Thyroid gland (tissue), 4 donors: ENCODE measurements at regions not wholly inside any gene's neighbourhood (a gene's known extent, or its start where the extent isn't known, plus 50 kb on each side); places are given as distances from the start of the nearest gene placed in this dataset.
A peak's percentile ranks its signal among the peaks of the same experiment; 100 is the strongest.

ENCODE experiments used
- DNase-seq, 2 donors: peaks; one replicate each; pipeline ENCODE4 v3.0.0-alpha.2; 2019
- H3K27ac ChIP-seq, 3 donors: fragments of 200-600 bp; sonication (generic); 1 replicate in 2 of 3; 2 replicates in 1 of 3; pipeline ENCODE4 v1.5.1; 2016 to 2019; ENCODE audit warnings: mild to moderate bottlenecking in 1 of 3, moderate library complexity in 1 of 3
- H3K27me3 ChIP-seq: fragments of 200-600 bp; sonication (generic); one replicate; pipeline ENCODE4 v1.5.1; 2019
- H3K36me3 ChIP-seq, 2 donors: fragments of 200-600 bp; sonication (generic); one replicate each; pipeline ENCODE4 v1.5.1; 2016 to 2019
- H3K4me1 ChIP-seq, 2 donors: fragments of 200-600 bp; sonication (generic); one replicate each; pipeline ENCODE4 v1.5.1; 2017 to 2019
- H3K4me3 ChIP-seq, 3 donors: fragments of 200-600 bp; sonication (generic); replicated peaks in 1 of 3; 1 replicate in 2 of 3; 2 replicates in 1 of 3; pipeline ENCODE4 v1.5.1; 2016; ENCODE audit warnings: mild to moderate bottlenecking in 1 of 3
- H3K9me3 ChIP-seq: fragments of 200-600 bp; sonication (generic); one replicate; pipeline ENCODE4 v1.5.1; 2017
- POLR2A ChIP-seq, 2 donors: fragments of 450-650 bp; IDR thresholded peaks; one replicate each; pipeline ENCODE4 v1.6.1; 2017; ENCODE audit warnings: antibody characterized with exemption in 2 of 2, mild to moderate bottlenecking in 2 of 2, moderate library complexity in 1 of 2
- WGBS, 2 donors: methylation state at CpG; one replicate each; pipeline ENCODE4 v1.1.5; 2017; 5-methylcytosine and 5-hydroxymethylcytosine counted together
- intact Hi-C: fragments of 100-400 bp; cut with DNase I; formaldehyde crosslinking; loops from one replicate; pipeline ENCODE4 v1.15.1; 2023
- TF ChIP-seq, protein P1 (sequence below), 6 experiments: fragments of 200-600 bp in 3 of 6; fragments of 450-650 bp in 3 of 6; sonication (generic) in 3 of 6; IDR thresholded peaks; one replicate each; pipeline ENCODE4 v1.5.1; 2016 to 2019; ENCODE audit warnings: antibody characterized with exemption in 6 of 6, mild to moderate bottlenecking in 2 of 6, inconsistent platforms in 1 of 6, moderate library complexity in 1 of 6

DNA sequence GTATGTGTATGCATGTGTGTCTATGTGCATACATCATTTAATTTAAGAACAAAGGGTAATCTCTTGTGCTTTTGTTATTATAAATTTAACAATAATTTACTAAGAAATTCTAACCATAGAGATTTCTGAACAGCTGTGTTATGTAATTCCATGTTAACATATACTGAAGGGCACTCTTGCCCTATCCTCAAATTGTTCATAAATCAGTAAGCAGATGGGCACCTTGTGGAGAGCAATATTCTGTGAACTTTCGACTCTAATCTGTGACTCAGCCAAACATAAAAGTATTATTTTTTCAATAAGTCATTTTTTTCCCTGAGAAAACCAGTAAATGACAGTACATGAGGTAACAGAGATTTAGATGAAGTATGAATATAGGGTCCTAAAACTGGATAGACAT, 938.3 kb upstream of the CRIM1 start:
- no peak overlapping the region for H3K27ac ChIP-seq
- TF ChIP-seq POLR2A (IDR thresholded peaks at IDR 0.05) = no peak
- TF ChIP-seq, protein P1, sequence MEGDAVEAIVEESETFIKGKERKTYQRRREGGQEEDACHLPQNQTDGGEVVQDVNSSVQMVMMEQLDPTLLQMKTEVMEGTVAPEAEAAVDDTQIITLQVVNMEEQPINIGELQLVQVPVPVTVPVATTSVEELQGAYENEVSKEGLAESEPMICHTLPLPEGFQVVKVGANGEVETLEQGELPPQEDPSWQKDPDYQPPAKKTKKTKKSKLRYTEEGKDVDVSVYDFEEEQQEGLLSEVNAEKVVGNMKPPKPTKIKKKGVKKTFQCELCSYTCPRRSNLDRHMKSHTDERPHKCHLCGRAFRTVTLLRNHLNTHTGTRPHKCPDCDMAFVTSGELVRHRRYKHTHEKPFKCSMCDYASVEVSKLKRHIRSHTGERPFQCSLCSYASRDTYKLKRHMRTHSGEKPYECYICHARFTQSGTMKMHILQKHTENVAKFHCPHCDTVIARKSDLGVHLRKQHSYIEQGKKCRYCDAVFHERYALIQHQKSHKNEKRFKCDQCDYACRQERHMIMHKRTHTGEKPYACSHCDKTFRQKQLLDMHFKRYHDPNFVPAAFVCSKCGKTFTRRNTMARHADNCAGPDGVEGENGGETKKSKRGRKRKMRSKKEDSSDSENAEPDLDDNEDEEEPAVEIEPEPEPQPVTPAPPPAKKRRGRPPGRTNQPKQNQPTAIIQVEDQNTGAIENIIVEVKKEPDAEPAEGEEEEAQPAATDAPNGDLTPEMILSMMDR (IDR thresholded peaks at IDR 0.05) = no peak
- H3K9me3 ChIP-seq = no peaks in the 10 kb centered on the region
- WGBS, 2 donors = 23 to 31% methylated on average over 1 of the region's 1 CpG
- no peaks in the 10 kb centered on the region for H3K36me3 ChIP-seq
- H3K4me1 ChIP-seq = no peaks in the 10 kb centered on the region
- intact Hi-C loops = no loop called here
- H3K4me3 ChIP-seq = no peak overlapping the region
- DNase-seq = no peak
- H3K27me3 ChIP-seq = no peaks in the 10 kb centered on the region

DNA sequence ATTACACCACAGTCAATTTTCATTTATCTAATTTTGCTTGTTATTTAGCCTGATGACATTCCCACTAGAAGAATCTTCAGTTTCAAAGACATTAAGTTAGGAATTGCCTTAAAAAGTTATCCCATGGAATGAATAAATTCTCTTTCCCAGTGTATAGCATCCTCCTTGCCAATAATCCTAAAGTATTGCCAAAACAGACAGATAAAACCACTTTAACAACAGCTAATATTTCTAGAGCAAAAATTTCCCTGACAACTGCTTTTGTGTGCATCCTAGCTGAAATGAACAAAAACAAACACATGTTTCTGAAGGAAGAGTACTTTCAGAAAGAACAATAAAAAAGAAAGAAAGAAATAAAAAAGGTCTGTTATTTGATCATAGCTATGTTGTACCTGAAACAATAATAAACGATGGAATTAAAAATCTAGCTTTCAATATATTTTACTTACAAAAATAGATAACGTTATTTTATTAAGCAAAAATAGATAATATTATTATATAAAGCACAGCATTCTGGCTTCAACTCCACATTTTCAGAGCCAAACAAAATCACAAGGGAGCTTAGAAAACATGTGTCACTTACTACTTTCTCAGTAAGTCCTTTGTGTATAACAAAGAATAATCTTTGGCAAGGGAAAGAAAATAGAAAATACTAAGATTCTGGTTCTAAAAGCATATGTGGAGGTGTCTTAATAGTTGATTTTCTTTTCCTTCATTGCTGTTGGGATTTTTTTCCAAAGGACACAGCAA, 939.0 kb upstream of the CRIM1 start:
- Histone ChIP-seq H3K36me3 (no peaks in the 10 kb centered on the region), H3K4me1 (no peaks in the 10 kb centered on the region), H3K27me3 (no peaks in the 10 kb centered on the region), H3K9me3 (no peaks in the 10 kb centered on the region), H3K27ac (no peak overlapping the region), H3K4me3 (no peak overlapping the region)
- intact Hi-C loops = no loop called here
- TF ChIP-seq POLR2A (IDR thresholded peaks at IDR 0.05) = no peak
- TF ChIP-seq, protein P1 (IDR thresholded peaks at IDR 0.05) = no peak
- 63 to 65% methylated on average over 2 of the region's 2 CpGs for WGBS, 2 donors
- no peak for DNase-seq

DNA sequence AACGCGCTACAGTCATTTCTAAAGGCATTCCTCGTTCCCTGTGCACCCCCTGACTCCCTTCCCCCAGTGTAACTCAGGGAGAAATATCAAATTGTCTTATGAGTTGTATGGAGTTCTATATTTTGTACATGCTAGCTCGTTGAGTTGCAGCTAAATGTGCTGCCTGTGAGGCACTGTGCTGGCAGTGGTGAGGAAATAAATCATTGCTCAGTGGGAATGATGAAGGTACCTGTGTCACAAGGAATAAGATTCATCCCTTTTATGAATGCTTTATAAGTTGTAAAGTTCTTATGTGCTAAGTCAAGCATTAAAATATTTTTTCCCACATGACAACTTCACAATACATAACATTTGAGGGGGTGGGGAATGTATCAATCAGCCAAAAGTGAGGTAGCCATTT, 939.6 kb upstream of the CRIM1 start:
- DNase-seq = no peak
- Histone ChIP-seq H3K36me3 (no peaks in the 10 kb centered on the region), H3K27ac (no peak overlapping the region), H3K27me3 (no peaks in the 10 kb centered on the region), H3K4me1 (no peaks in the 10 kb centered on the region), H3K4me3 (no peak overlapping the region), H3K9me3 (no peaks in the 10 kb centered on the region)
- intact Hi-C loops = no loop called here
- TF ChIP-seq POLR2A (IDR thresholded peaks at IDR 0.05) = no peak
- TF ChIP-seq, protein P1 (IDR thresholded peaks at IDR 0.05) = no peak
- WGBS, 2 donors = 76 to 78% methylated on average over 4 of the region's 4 CpGs

DNA sequence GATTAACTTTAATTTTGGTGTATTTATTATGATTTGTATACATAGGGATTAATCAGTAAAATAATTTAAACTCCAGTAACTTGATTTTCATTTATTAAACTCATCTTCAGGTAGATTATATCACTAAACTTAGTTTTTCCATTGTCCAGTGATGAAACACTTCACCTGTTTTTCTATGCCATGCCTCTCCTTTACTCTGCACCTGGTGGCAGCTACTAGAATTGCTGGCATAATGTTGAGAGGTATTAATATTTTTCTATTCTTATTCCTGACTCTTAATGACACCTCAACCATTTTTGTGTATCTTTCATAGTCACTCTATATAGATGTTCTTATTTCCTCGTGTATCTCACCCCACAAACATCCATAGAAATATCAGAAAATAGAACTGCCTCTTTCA, 940.3 kb upstream of the CRIM1 start:
- H3K27me3 ChIP-seq = no peaks in the 10 kb centered on the region
- no peak for TF ChIP-seq POLR2A (IDR thresholded peaks at IDR 0.05)
- TF ChIP-seq, protein P1 (IDR thresholded peaks at IDR 0.05) = no peak
- no peaks in the 10 kb centered on the region for H3K4me1 ChIP-seq
- intact Hi-C loops = no loop called here
- H3K9me3 ChIP-seq = no peaks in the 10 kb centered on the region
- H3K36me3 ChIP-seq = no peaks in the 10 kb centered on the region
- H3K4me3 ChIP-seq = no peak overlapping the region
- no peak for DNase-seq
- no peak overlapping the region for H3K27ac ChIP-seq
- 67 to 70% methylated on average over 1 of the region's 1 CpG for WGBS, 2 donors

DNA sequence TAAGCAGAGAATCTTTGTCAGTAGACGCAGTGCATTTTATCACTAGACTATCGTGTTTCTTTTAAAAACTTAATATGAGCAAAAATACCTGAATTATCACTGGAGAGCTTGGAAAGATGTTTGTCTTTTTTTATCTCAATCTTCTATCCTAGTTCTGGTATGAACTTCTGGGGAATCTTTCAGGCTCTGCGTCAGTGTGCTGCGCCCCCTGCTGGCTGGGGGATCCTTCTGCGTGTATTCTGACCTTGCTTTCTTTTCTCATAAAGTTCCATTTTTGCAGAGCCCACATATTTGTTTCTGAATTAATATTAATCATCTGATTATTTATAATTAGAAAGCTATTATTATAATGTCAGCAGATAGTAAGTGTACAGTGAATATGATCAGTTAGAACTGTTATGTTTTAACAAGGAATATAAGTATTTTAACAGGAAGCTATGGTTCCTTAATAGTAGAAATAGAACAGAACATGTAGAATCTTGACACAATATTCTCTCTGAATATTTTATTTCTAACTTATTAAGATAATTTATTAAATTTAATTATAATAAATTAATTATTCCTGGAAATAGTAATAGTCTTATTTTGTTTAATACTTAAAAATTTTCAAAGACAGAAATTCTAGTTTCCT, 945.0 kb upstream of the CRIM1 start:
- TF ChIP-seq POLR2A (IDR thresholded peaks at IDR 0.05) = no peak
- TF ChIP-seq, protein P1 (IDR thresholded peaks at IDR 0.05) = peak; percentile 45 to 91 (median 65)
- no peaks in the 10 kb centered on the region for H3K4me1 ChIP-seq
- no peaks in the 10 kb centered on the region for H3K9me3 ChIP-seq
- no peak overlapping the region for H3K4me3 ChIP-seq
- intact Hi-C loops = no loop called here
- no peaks in the 10 kb centered on the region for H3K27me3 ChIP-seq
- H3K27ac ChIP-seq = no peak overlapping the region
- peak; percentile 35 to 64 for DNase-seq
- 33 to 35% methylated on average over 5 of the region's 5 CpGs for WGBS, 2 donors
- no peaks in the 10 kb centered on the region for H3K36me3 ChIP-seq
